ENCODE measurements at regions not wholly inside any gene's neighbourhood (a gene's known extent, or its start where the extent isn't known, plus 50 kb on each side); places are given as distances from the start of the nearest gene placed in this dataset.

DNA sequence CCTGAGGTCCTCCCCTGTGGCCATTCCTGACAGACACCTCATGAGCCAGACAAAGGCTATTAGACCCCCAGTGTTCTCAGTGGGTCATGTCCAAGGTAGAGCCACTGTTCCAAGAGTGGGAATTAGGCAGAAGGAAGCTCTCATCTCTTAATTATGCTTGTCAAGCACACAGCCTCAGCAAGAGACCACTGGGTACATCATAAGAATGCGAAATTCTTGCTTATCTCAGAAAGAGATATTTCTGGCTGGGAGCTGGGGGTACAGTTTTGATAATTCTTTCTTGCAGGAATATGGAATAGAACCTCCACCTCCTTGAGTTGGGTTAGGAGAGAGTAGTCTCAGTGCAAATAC, 1280.0 kb upstream of the CNTN5 start:
- H3K27me3 ChIP-seq (replicated peaks in 1 of 2; ENCODE audit: control insufficient read depth in 2 of 2, insufficient read depth in 2 of 2, low read length in 1 of 2), result no peaks in the 10 kb centered on the region
- ChIA-PET SMC1A (ENCODE audit: uncharacterized antibody, unreplicated experiment) (interaction anchor here (1.8 kb wide), 1 partner anchor 11 kb away, joined by 6 read pairs; no protein-coding TSS in a partner anchor), POLR2A (no interaction called here), RAD21 (ENCODE audit: unreplicated experiment) (no interaction called here), CTCF (interaction anchor here (1.7 kb wide), 1 partner anchor 10 kb away, joined by 3 read pairs; no protein-coding TSS in a partner anchor)
- no peak for FAIRE-seq
- H3K4me2 ChIP-seq (ENCODE audit: control insufficient read depth, insufficient read depth), result no peak overlapping the region
- no peak overlapping the region for H3K27ac ChIP-seq (ENCODE audit: control insufficient read depth, insufficient read depth)
- H3K4me1 ChIP-seq (ENCODE audit: control insufficient read depth, insufficient read depth, low read length), result no peaks in the 10 kb centered on the region
- in situ Hi-C loops (cut with MboI), result no loop called here
- no peak for ATAC-seq
- no peak overlapping the region for H3K9ac ChIP-seq (ENCODE audit: control insufficient read depth, insufficient read depth, low read length)
- H3K36me3 ChIP-seq (ENCODE audit: control insufficient read depth in 2 of 2, insufficient read depth in 2 of 2, low read length in 1 of 2), result no peaks in the 10 kb centered on the region
- TF ChIP-seq POLR2AphosphoS5 (IDR thresholded peaks at IDR 0.05; ENCODE audit: low read length), result no peak
- TF ChIP-seq RELA (IDR thresholded peaks at IDR 0.05; ENCODE audit: borderline replicate concordance, partially characterized antibody), result no peak
- no peak for TF ChIP-seq MYC (IDR thresholded peaks at IDR 0.05; ENCODE audit: insufficient read depth, insufficient read length, insufficient replicate concordance, low read length, severe bottlenecking)
- TF ChIP-seq, protein P1, sequence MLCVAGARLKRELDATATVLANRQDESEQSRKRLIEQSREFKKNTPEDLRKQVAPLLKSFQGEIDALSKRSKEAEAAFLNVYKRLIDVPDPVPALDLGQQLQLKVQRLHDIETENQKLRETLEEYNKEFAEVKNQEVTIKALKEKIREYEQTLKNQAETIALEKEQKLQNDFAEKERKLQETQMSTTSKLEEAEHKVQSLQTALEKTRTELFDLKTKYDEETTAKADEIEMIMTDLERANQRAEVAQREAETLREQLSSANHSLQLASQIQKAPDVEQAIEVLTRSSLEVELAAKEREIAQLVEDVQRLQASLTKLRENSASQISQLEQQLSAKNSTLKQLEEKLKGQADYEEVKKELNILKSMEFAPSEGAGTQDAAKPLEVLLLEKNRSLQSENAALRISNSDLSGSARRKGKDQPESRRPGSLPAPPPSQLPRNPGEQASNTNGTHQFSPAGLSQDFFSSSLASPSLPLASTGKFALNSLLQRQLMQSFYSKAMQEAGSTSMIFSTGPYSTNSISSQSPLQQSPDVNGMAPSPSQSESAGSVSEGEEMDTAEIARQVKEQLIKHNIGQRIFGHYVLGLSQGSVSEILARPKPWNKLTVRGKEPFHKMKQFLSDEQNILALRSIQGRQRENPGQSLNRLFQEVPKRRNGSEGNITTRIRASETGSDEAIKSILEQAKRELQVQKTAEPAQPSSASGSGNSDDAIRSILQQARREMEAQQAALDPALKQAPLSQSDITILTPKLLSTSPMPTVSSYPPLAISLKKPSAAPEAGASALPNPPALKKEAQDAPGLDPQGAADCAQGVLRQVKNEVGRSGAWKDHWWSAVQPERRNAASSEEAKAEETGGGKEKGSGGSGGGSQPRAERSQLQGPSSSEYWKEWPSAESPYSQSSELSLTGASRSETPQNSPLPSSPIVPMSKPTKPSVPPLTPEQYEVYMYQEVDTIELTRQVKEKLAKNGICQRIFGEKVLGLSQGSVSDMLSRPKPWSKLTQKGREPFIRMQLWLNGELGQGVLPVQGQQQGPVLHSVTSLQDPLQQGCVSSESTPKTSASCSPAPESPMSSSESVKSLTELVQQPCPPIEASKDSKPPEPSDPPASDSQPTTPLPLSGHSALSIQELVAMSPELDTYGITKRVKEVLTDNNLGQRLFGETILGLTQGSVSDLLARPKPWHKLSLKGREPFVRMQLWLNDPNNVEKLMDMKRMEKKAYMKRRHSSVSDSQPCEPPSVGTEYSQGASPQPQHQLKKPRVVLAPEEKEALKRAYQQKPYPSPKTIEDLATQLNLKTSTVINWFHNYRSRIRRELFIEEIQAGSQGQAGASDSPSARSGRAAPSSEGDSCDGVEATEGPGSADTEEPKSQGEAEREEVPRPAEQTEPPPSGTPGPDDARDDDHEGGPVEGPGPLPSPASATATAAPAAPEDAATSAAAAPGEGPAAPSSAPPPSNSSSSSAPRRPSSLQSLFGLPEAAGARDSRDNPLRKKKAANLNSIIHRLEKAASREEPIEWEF (IDR thresholded peaks at IDR 0.05; ENCODE audit: insufficient replicate concordance, low read depth, low read length), result no peak
- no peak for TF ChIP-seq BHLHE40 (IDR thresholded peaks at IDR 0.05; ENCODE audit: borderline replicate concordance in 1 of 2, low read depth in 2 of 2, low read length in 1 of 2)
- no peak for TF ChIP-seq JUND (IDR thresholded peaks at IDR 0.05; ENCODE audit: low read depth, low read length)
- no peak for TF ChIP-seq ATF2 (IDR thresholded peaks at IDR 0.05; ENCODE audit: low read length)
- TF ChIP-seq LARP7 (IDR thresholded peaks at IDR 0.05), result no peak
- TF ChIP-seq SREBF2 (IDR thresholded peaks at IDR 0.05; ENCODE audit: low read length), result no peak
- TF ChIP-seq HCFC1 (IDR thresholded peaks at IDR 0.05; ENCODE audit: low read length), result no peak
- TF ChIP-seq MXI1 (IDR thresholded peaks at IDR 0.05; ENCODE audit: low read depth, low read length), result no peak
- TF ChIP-seq GABPA (IDR thresholded peaks at IDR 0.05; ENCODE audit: low read depth), result no peak
- TF ChIP-seq, protein P2, sequence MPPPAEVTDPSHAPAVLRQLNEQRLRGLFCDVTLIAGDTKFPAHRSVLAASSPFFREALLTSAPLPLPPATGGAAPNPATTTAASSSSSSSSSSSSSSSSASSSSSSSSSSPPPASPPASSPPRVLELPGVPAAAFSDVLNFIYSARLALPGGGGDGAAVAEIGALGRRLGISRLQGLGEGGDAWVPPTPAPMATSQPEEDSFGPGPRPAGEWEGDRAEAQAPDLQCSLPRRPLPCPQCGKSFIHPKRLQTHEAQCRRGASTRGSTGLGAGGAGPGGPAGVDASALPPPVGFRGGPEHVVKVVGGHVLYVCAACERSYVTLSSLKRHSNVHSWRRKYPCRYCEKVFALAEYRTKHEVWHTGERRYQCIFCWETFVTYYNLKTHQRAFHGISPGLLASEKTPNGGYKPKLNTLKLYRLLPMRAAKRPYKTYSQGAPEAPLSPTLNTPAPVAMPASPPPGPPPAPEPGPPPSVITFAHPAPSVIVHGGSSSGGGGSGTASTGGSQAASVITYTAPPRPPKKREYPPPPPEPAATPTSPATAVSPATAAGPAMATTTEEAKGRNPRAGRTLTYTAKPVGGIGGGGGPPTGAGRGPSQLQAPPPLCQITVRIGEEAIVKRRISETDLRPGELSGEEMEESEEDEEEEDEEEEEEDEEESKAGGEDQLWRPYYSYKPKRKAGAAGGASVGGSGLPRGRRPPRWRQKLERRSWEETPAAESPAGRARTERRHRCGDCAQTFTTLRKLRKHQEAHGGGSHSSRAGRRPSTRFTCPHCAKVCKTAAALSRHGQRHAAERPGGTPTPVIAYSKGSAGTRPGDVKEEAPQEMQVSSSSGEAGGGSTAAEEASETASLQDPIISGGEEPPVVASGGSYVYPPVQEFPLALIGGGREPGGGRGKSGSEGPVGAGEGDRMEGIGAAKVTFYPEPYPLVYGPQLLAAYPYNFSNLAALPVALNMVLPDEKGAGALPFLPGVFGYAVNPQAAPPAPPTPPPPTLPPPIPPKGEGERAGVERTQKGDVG (CRISPR knock-in tag; IDR thresholded peaks at IDR 0.05), result no peak
- TF ChIP-seq WRNIP1 (IDR thresholded peaks at IDR 0.05; ENCODE audit: borderline replicate concordance, low read depth, low read length), result no peak
- H3K4me3 ChIP-seq, result no peak overlapping the region
- DNase-seq (ENCODE audit: low read depth, low spot score), result no peak
- peaks cover 2% of the 10 kb centered on the region; the same call in 2 of the 3 replicates for H3K9me3 ChIP-seq (replicated peaks; ENCODE audit: control insufficient read depth, insufficient read depth, low read length)
- intact Hi-C loops (cut with micrococcal nuclease; ENCODE audit: unreplicated experiment), result no loop called here
- BruUV-seq (replicated peaks), result no TSS peak
- no peaks in the 10 kb centered on the region for H3K79me2 ChIP-seq (ENCODE audit: control insufficient read depth, insufficient read depth, low read length)
- no peaks in the 10 kb centered on the region for H4K20me1 ChIP-seq (ENCODE audit: control insufficient read depth, insufficient read depth)
- H2AFZ ChIP-seq (ENCODE audit: control insufficient read depth, low read depth, low read length), result no peak overlapping the region
- WGBS (ENCODE audit: insufficient coverage, insufficient replicate concordance, low lambda C conversion rate, missing lambda C conversion rate), result 8% methylated on average over 1 of the region's 1 CpG

Measured in GM12878 (cell line).